ENCODE measurements at regions not wholly inside any gene's neighbourhood (a gene's known extent, or its start where the extent isn't known, plus 50 kb on each side); places are given as distances from the start of the nearest gene placed in this dataset.

- Mint-ChIP-seq H3K4me3 (no peak overlapping the region), H3K4me1 (no peaks in the 10 kb centered on the region), H3K27me3 (peaks cover 6% of the 10 kb centered on the region), H3K9me3 (no peaks in the 10 kb centered on the region), H3K36me3 (ENCODE audit: low read depth) (no peaks in the 10 kb centered on the region), H3K27ac (no peak overlapping the region)
- intact Hi-C loops (cut with micrococcal nuclease) = no loop called here
- no peak for DNase-seq
These were observed 58.6 kb upstream of the OSR1 start for GRCh38 chr2:19416784-19417684.

GRCh38 chr2:19416083-19416482 is 57.7 kb upstream of the OSR1 start:
- intact Hi-C loops (cut with micrococcal nuclease) = no loop called here
- no peak for DNase-seq
- H3K4me3 Mint-ChIP-seq = no peak overlapping the region
- H3K27ac Mint-ChIP-seq = no peak overlapping the region
- H3K36me3 Mint-ChIP-seq (ENCODE audit: low read depth) = no peaks in the 10 kb centered on the region
- H3K9me3 Mint-ChIP-seq = no peaks in the 10 kb centered on the region
- peaks cover 4% of the 10 kb centered on the region for H3K27me3 Mint-ChIP-seq
- H3K4me1 Mint-ChIP-seq = no peaks in the 10 kb centered on the region

DNA sequence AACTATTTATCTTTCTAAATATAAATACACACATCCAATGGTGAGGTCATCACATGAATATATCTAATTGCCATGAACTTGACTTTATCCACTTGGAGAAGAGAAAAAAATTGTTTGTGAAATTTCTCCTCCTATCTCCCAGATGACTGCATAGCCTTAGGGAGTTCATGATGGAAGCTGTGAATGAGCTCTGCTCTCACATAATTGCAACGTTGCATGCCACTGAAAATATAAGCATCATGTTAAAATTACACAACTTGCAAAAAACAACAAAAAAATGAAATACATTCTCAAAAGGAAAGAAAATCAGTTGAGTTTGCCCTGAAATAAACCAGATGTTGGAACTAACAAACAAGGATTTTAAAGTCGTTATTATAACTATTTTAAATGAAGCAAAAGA is 50.6 kb upstream of the OSR1 start:
- DNase-seq = no peak
- intact Hi-C loops (cut with micrococcal nuclease) = no loop called here
- Mint-ChIP-seq H3K27me3 (peaks cover 5% of the 10 kb centered on the region), H3K9me3 (no peaks in the 10 kb centered on the region), H3K36me3 (ENCODE audit: low read depth) (no peaks in the 10 kb centered on the region), H3K4me3 (no peak overlapping the region), H3K4me1 (no peaks in the 10 kb centered on the region), H3K27ac (no peak overlapping the region)

GRCh38 chr2:19408592-19408991 is 50.2 kb upstream of the OSR1 start:
- DNase-seq = no peak
- Mint-ChIP-seq H3K27me3 (peaks cover 5% of the 10 kb centered on the region), H3K4me1 (no peaks in the 10 kb centered on the region), H3K9me3 (no peaks in the 10 kb centered on the region), H3K4me3 (no peak overlapping the region), H3K36me3 (ENCODE audit: low read depth) (no peaks in the 10 kb centered on the region), H3K27ac (no peak overlapping the region)
- intact Hi-C loops (cut with micrococcal nuclease) = no loop called here

Measured in activated CD4-positive, alpha-beta T cell treated with anti-CD3 and anti-CD28 coated beads, Interleukin-2, amount 10 ng/mL, durations not matched to agents 24 days and 14 days (primary cell).